ENCODE measurements at regions not wholly inside any gene's neighbourhood (a gene's known extent, or its start where the extent isn't known, plus 50 kb on each side); places are given as distances from the start of the nearest gene placed in this dataset.
"Not testable (repeated sequence)": the region's sequence is repeated elsewhere in the genome, so short reads cannot be mapped to it uniquely, and the experiment has no call there.

GRCh38 chr3:191993952-191994351 lies 533.0 kb downstream of the PYDC2 start:
- TF ChIP-seq YY1 (IDR thresholded peaks at IDR 0.05; ENCODE audit: insufficient read depth, insufficient read length); SUZ12 (IDR thresholded peaks at IDR 0.05; ENCODE audit: extremely low read depth, insufficient read depth, insufficient read length); ZNF274 (IDR thresholded peaks at IDR 0.05; ENCODE audit: low read depth, low read length): not testable (repeated sequence)

Data from NT2/D1 (cell line).